DND-41 (cell line): ENCODE measurements at regions not wholly inside any gene's neighbourhood (a gene's known extent, or its start where the extent isn't known, plus 50 kb on each side); places are given as distances from the start of the nearest gene placed in this dataset.

Experiments
- ATAC-seq: fragments of 200-7000 bp; cut with Tn5 transposase; 3 replicates; pipeline ENCODE4 v1.9.1; 2021; ENCODE audit warnings: low read depth; ENCODE audit not compliant: insufficient read depth
- DNase-seq: peaks from one replicate; pipeline ENCODE4 v3.0.0-alpha.2; 2020
- H2AFZ ChIP-seq: 2 replicates; pipeline ENCODE4 v1.6.0; 2012; ENCODE audit warnings: low read depth, low read length
- H3K27ac ChIP-seq: 2 replicates; pipeline ENCODE4 v1.5.1; 2012; ENCODE audit warnings: low read length, inconsistent platforms
- H3K27me3 ChIP-seq: fragments of 200-600 bp; sonication (generic); 2 replicates; pipeline ENCODE4 v1.6.0; 2012; ENCODE audit warnings: low read length, mild to moderate bottlenecking, inconsistent platforms; ENCODE audit not compliant: insufficient read depth, poor library complexity
- H3K36me3 ChIP-seq: 2 replicates; pipeline ENCODE4 v1.5.1; 2012; ENCODE audit warnings: low read length, inconsistent platforms; ENCODE audit not compliant: insufficient read depth
- H3K4me1 ChIP-seq: 2 replicates; pipeline ENCODE4 v1.5.1; 2012; ENCODE audit warnings: mild to moderate bottlenecking, low read length; ENCODE audit not compliant: insufficient read depth
- H3K4me2 ChIP-seq: 2 replicates; pipeline ENCODE4 v1.6.0; 2012; ENCODE audit warnings: mild to moderate bottlenecking, moderate library complexity, low read length, inconsistent platforms; ENCODE audit not compliant: insufficient read depth
- H3K4me3 ChIP-seq, 2 experiments: fragments of 200-600 bp in 1 of 2; shearing (Covaris generic) in 1 of 2; 2 replicates each; pipeline ENCODE4 v1.5.1; 2012 to 2016; ENCODE audit warnings: inconsistent platforms in 2 of 2, low read length in 2 of 2, mild to moderate bottlenecking in 2 of 2, low read depth in 1 of 2, moderate library complexity in 1 of 2
- H3K79me2 ChIP-seq: 2 replicates; pipeline ENCODE4 v1.6.0; 2012; ENCODE audit warnings: low read length, inconsistent platforms; ENCODE audit not compliant: insufficient read depth
- H3K9ac ChIP-seq: 2 replicates; pipeline ENCODE4 v1.6.0; 2012; ENCODE audit warnings: low read depth, mild to moderate bottlenecking, inconsistent platforms, low read length, moderate library complexity
- H3K9me3 ChIP-seq: 2 replicates; pipeline ENCODE4 v1.5.1; 2012; ENCODE audit warnings: low read length, moderate library complexity, mild to moderate bottlenecking, inconsistent platforms; ENCODE audit not compliant: insufficient read depth, severe bottlenecking
- H4K20me1 ChIP-seq: 2 replicates; pipeline ENCODE4 v1.6.0; 2012; ENCODE audit warnings: low read length; ENCODE audit not compliant: insufficient read depth
- CTCF ChIP-seq: IDR thresholded peaks from 2 replicates; pipeline ENCODE4 v1.5.1; 2012; ENCODE audit warnings: borderline replicate concordance, low read length, moderate library complexity, mild to moderate bottlenecking; ENCODE audit not compliant: poor library complexity, severe bottlenecking; ENCODE audit errors: extremely low read depth
- EZH2 ChIP-seq: IDR thresholded peaks from 3 replicates; pipeline ENCODE4 v1.6.1; 2012; ENCODE audit warnings: borderline replicate concordance, low read depth, mild to moderate bottlenecking, moderate library complexity, low read length, inconsistent platforms; ENCODE audit not compliant: severe bottlenecking

- Histone ChIP-seq H3K4me3 (no peak overlapping the region), H3K27ac (no peak overlapping the region), H4K20me1 (no peaks in the 10 kb centered on the region), H3K36me3 (no peaks in the 10 kb centered on the region), H3K9me3 (no peaks in the 10 kb centered on the region), H3K9ac (no peak overlapping the region), H3K4me1 (no peaks in the 10 kb centered on the region), H2AFZ (no peak overlapping the region), H3K4me2 (no peak overlapping the region), H3K27me3 (no peaks in the 10 kb centered on the region), H3K79me2 (no peaks in the 10 kb centered on the region)
- TF ChIP-seq EZH2 (no peak), CTCF (no peak)
- ATAC-seq (no peak), DNase-seq (no peak)
Observed at GRCh38 chr14:76696361-76696760, 64.9 kb upstream of the VASH1 start.

GRCh38 chr14:76696791-76697190, 64.5 kb upstream of the VASH1 start:
- no peak overlapping the region for H3K9ac ChIP-seq
- no peaks in the 10 kb centered on the region for H3K36me3 ChIP-seq
- H3K9me3 ChIP-seq, result no peaks in the 10 kb centered on the region
- TF ChIP-seq CTCF (no peak), EZH2 (no peak)
- no peak overlapping the region for H2AFZ ChIP-seq
- ATAC-seq, result no peak
- no peak overlapping the region for H3K4me2 ChIP-seq
- no peaks in the 10 kb centered on the region for H3K79me2 ChIP-seq
- H4K20me1 ChIP-seq, result no peaks in the 10 kb centered on the region
- no peak overlapping the region for H3K27ac ChIP-seq
- no peak for DNase-seq
- H3K27me3 ChIP-seq, result no peaks in the 10 kb centered on the region
- H3K4me3 ChIP-seq, result no peak overlapping the region
- H3K4me1 ChIP-seq, result no peaks in the 10 kb centered on the region

- ATAC-seq (no peak), DNase-seq (no peak)
- H3K9ac ChIP-seq, result no peak overlapping the region
- TF ChIP-seq EZH2 (no peak), CTCF (no peak)
- H2AFZ ChIP-seq, result no peak overlapping the region
- H3K4me1 ChIP-seq, result no peaks in the 10 kb centered on the region
- H4K20me1 ChIP-seq, result no peaks in the 10 kb centered on the region
- H3K36me3 ChIP-seq, result no peaks in the 10 kb centered on the region
- H3K4me2 ChIP-seq, result no peak overlapping the region
- no peak overlapping the region for H3K4me3 ChIP-seq
- H3K9me3 ChIP-seq, result no peaks in the 10 kb centered on the region
- H3K27ac ChIP-seq, result no peak overlapping the region
- no peaks in the 10 kb centered on the region for H3K27me3 ChIP-seq
- no peaks in the 10 kb centered on the region for H3K79me2 ChIP-seq
Observed at GRCh38 chr14:76697246-76697905, 63.9 kb upstream of the VASH1 start.

GRCh38 chr14:76698191-76698590, 63.1 kb upstream of the VASH1 start:
- H3K9ac ChIP-seq, result no peak overlapping the region
- H4K20me1 ChIP-seq, result no peaks in the 10 kb centered on the region
- DNase-seq, result no peak
- no peaks in the 10 kb centered on the region for H3K79me2 ChIP-seq
- H3K9me3 ChIP-seq, result no peaks in the 10 kb centered on the region
- TF ChIP-seq EZH2 (no peak), CTCF (no peak)
- no peaks in the 10 kb centered on the region for H3K4me1 ChIP-seq
- no peaks in the 10 kb centered on the region for H3K36me3 ChIP-seq
- H3K27me3 ChIP-seq, result no peaks in the 10 kb centered on the region
- no peak overlapping the region for H3K4me3 ChIP-seq
- H2AFZ ChIP-seq, result no peak overlapping the region
- ATAC-seq, result no peak
- H3K27ac ChIP-seq, result no peak overlapping the region
- H3K4me2 ChIP-seq, result no peak overlapping the region
